Retinal pigment epithelial cell (primary cell): ENCODE measurements at regions not wholly inside any gene's neighbourhood (a gene's known extent, or its start where the extent isn't known, plus 50 kb on each side); places are given as distances from the start of the nearest gene placed in this dataset.
A peak's percentile ranks its signal among the peaks of the same experiment; 100 is the strongest.

Experiments
- DNase-seq: peaks from one replicate; pipeline ENCODE4 v3.0.0-alpha.2; 2010; ENCODE audit warnings: low read depth
- H3K4me3 ChIP-seq: 2 replicates; pipeline ENCODE4 v1.5.1; 2011; ENCODE audit warnings: mild to moderate bottlenecking, low read length, control low read depth, moderate library complexity
- CTCF ChIP-seq: conservative IDR thresholded peaks from 2 replicates; pipeline ENCODE4 v1.5.1; 2011; ENCODE audit warnings: low read depth, low read length, control low read depth, inconsistent platforms

- no peak for TF ChIP-seq CTCF
- no peak overlapping the region for H3K4me3 ChIP-seq
- DNase-seq, result no peak
Observed at GRCh38 chr2:67560771-67561456, 163.8 kb downstream of the ETAA1 start.

GRCh38 chr2:67561457-67561965, 164.4 kb downstream of the ETAA1 start:
- TF ChIP-seq CTCF, result no peak
- H3K4me3 ChIP-seq, result no peak overlapping the region
- DNase-seq, result peak; percentile 58

- no peak for TF ChIP-seq CTCF
- no peak overlapping the region for H3K4me3 ChIP-seq
- DNase-seq, result no peak
Observed at GRCh38 chr2:67564076-67564475, 166.9 kb downstream of the ETAA1 start.

- H3K4me3 ChIP-seq, result no peak overlapping the region
- TF ChIP-seq CTCF, result no peak
- no peak for DNase-seq
Observed at GRCh38 chr2:67564626-67565025, 167.5 kb downstream of the ETAA1 start.

GRCh38 chr2:67565262-67565661, 168.1 kb downstream of the ETAA1 start:
- no peak for DNase-seq
- no peak for TF ChIP-seq CTCF

GRCh38 chr2:67565761-67566160, 168.6 kb downstream of the ETAA1 start:
- no peak overlapping the region for H3K4me3 ChIP-seq
- no peak for TF ChIP-seq CTCF
- peak; percentile 74 for DNase-seq

More at GRCh38 chr2:67565262-67565661, 168.1 kb downstream of the ETAA1 start:
- H3K4me3 ChIP-seq, result no peak overlapping the region

- no peak for DNase-seq
- TF ChIP-seq CTCF, result no peak
- H3K4me3 ChIP-seq, result no peak overlapping the region
Observed at GRCh38 chr2:67566285-67566684, 169.2 kb downstream of the ETAA1 start.
